ENCODE measurements at regions not wholly inside any gene's neighbourhood (a gene's known extent, or its start where the extent isn't known, plus 50 kb on each side); places are given as distances from the start of the nearest gene placed in this dataset.

DNA sequence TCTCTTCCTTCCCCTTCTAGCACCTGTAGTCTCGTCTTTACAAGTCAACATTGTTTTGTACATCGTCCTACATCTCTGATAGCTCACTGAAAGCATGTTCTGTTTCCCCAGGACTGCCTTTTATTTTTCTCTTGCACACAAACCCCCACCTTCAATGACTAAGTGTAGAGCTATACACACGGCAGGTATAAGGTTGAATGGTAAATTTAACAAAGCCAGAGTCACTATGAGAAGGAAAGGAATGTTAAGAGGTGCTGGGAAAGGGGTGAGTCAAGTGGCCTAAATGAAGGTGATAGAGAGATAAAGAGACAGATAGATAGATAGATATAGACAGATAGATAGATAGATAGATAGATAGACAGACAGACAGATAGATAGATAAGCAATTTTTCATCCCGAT is 134.3 kb upstream of the ATP1B1 start:
- DNase-seq: no peak

DNA sequence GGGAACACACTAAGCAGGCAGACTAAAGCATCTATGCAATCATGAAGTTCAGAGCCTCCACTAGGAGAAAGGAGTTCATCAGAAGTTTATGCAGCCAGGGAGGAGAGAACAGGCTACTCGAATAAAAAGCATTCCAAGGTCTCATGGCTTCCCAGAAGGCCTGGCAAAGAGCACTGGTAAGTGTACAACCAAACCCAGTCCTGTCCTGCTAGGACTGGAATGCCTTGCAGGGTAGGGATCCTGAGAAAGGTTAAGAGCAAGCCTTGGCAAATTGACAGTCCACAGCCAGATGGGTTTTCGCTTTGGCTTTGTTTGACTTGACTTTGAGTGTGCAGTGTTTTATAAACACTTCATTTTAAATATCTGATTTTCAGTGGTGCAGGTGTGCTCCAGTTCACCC is 133.6 kb upstream of the ATP1B1 start:
- DNase-seq: peak; percentile 91

DNA sequence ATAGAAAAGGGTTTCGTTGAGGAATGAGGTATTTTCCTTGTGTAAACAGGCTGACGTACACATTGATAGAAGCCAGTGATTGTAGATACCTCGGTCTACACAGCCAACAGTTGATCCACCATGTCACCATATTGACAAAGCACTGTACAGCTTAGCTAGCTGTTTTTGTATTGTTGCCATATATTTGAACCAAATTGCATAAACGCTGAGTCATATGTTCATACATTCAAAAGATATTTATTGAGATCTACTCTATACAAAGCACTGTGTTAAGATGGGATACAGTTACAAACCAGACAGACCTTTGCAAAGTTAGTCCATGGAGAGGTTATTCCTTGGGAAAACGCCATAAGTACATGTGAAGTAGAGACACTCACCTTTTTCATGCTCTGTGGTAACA is 132.4 kb upstream of the ATP1B1 start:
- no peak for DNase-seq

DNA sequence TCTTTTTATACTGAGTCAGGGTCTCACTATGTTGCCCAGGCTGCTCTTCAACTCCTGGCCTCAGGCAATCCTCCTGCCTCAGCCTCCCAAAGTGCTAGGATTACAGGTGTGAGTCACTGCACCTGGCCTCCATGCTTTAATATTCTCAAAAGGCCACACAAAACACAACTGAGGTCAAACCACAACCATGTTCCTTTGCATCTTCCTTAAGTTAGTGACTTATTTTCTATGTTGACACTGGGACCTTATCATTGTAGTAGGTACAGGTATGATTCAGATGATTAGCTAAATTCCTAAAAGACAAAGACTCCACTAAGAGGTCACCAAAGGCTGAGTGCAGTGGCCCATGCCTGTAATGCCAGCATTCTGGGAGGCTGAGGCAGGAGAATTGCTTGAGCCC is 131.9 kb upstream of the ATP1B1 start:
- no peak for DNase-seq

DNA sequence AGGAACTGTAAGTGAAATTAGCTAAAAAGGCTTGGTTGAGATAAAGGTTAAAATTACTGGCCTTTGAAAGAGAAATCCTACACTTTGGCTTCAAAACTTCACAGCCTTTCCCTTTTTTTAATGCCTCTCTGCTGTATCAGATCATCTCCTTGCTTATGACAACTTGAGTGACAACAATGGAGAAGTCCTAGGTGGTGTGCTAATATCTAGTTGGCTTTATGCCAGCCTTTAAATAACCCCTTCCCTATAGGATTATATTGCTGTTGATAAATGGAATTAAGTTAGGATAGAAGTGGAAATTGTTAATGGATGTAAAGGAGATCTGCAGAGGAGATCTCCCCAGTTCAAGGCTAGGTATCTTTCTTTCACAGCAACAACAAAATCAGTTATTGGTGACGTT is 130.2 kb upstream of the ATP1B1 start:
- DNase-seq: no peak

DNA sequence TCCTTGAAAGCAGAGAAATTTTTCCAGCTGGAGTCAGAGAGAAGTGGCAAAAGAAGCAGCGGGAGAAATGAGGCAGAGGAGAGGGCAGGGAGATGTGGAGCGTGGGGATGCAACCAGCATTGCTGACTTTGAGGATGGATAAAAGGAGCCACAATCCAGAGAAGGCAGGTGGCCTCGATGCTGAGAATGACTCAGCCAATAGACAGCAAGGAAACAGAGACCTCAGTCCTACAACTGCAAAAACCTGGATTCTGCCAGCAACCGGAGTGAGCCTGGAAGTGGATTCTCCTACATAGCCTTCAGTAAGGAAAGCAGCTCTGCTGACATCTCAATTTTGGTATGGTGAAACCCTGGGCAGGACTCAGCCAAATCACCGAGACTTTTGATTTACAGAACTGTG is 128.9 kb upstream of the ATP1B1 start:
- no peak for DNase-seq

DNA sequence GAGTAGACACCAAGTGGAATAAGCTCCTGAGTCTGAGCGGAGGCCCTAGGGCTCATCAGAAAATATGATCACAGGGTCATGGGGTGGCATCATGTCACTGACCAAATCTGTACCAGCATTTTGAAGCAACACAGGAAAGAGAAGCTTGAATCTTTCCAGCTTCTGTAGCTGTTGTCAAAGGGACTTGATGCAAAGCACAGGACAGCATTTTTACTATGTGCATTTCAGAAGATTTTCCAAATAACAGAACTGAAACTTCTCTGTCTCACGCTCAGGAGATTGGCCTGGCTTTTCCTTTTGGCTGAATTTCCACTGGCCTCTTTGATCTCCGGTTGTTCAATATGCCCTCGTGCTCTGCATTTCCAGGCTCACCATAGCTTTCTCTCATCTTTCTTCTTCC is 127.2 kb upstream of the ATP1B1 start:
- no peak for DNase-seq

DNA sequence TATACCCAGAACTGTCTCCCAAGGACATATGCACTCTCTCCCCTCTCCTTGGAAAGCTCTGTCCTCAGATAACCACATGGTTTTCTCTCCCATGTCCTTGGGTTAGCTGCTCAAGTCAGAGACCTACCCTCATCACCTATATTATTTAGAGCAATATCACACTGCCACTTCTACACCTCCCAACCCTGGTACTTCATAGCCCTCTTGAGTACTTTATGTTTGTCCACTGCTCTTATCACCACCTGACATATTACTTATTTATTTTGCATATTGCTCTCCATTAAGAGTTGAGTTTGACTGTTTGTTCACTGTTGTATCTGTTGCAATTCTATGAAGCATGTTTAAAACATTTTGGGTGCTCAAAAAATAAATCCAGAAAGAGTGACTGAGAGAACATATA is 126.3 kb upstream of the ATP1B1 start:
- DNase-seq: no peak

DNA sequence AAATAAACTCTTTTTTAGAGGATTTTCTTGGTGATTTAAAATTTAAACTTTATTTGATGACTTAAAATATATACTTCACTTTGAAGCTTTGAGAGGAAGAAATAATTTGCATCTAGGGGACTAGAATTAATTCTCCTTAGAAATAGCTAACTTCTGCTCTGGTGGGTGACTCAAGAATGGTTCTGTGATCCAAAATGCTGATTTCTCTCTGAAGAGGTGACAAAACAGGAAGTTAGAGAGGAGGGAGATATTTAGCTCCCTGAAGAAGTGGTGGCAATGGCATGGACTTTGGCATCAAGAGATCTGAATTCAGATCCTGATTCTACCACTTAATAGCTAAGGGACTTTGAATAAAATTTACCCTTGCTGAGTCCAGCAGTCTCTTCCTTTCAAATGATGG is 125.8 kb upstream of the ATP1B1 start:
- no peak for DNase-seq

DNA sequence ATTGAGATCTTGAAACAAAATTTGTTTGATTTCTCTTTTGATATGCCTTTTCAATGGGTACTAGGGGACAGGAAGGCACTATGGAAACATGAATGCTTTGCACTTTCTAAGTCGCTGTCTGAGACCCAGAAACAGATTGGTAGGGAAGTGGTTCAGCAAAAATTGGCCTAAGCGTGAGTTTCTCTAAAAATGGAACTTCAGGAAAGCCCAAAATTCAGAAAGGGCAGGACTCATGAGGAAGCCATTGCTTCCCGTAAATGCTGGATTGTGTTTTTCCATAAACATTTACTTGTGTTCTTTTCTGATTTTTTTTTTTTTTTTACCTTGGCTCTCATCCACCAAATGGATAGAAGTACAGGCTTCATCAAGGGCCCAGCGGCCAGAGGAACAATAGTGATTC is 123.7 kb upstream of the ATP1B1 start:
- no peak for DNase-seq

DNA sequence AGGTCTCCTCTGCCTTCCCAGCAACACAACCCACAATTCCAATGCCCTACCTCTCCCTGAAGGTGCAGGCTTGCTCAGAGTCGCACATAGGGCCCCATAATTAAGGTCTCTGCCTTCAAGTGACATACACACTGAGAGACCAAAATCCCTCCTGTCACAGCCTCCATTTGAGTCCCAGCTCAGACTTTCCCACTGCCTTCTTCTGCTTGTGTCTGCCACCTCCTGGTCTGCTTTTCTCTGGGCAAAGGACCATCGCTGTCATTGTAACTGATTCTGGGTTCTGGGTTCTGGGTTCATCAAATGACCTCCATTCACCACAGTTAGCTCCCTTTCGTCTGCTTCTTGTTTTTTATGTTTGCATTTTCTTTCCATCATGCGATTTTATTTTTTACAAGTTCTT is 119.2 kb upstream of the ATP1B1 start:
- DNase-seq: no peak

DNA sequence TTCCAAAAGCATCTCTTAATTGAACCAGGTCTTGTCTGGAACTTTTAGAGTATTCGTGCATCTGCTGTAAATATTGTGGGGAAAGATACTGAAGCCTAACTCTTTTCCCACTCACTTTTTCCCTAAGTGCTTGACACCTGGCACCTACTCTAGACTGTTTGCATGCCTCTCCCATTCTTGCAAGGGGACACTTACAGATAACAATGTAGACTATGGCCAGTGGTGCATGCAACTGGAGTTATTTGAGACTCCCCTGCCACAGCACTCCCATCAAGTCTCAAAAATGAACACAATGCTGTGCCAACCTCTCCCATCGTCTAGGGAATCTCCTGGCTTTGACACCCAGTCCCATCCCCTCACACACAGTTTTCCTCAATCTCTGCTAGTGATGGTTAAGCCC is 118.6 kb upstream of the ATP1B1 start:
- no peak for DNase-seq

DNA sequence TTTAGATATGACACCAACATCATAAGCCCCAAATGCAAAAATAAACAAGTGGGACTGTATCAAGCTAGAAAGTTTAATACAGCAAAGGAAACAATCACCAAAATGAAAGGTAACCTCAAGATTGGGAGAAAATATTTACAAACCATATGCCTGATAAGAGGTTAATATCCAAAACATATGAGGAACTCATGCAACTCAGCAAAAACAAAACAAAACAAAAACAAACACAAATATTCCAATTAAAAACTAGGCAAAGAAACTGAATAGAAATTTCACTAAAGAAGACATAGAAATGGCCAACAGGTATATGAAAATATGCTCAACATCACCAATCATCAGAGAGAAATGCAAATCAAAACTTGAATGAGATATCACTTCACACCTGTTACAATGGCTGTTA is 116.5 kb upstream of the ATP1B1 start:
- DNase-seq: no peak

DNA sequence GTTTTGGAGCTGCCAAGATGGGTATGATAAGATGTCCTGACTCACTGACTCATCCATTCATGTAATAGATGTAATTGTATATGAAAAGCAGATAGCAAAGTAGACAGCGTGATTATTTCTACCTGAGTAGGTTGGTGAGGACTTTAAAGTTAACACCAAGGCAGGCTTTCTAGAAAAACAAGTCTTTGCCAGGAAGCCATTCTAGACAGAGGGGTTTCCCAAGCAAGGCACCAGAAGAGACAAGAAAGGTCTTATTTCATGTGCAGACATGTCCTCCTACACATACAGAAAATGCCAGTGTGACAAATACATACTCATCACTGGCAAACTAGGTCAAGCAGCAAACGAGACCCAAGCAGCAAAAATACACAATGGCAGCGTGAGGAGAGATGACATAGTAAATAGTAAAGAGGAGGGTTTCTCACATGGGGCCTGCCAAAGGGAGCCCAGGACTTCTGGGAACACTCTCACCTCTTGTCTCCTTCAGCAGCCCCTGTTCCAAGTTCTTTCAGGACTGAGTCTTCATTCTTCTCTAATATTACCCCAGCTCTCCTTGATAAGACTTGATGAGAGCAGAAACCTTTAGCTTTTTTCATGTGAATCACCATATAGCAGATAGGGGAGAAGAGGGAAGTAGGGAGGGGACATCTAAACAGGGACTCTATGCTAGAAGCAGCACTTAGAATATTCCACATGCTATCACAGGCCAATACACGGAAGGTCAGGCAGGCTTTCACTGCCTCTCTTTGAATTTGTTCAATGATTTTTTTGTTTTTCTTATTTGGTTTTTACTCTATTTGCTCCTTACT is 114.6 kb upstream of the ATP1B1 start:
- no peak for DNase-seq

DNA sequence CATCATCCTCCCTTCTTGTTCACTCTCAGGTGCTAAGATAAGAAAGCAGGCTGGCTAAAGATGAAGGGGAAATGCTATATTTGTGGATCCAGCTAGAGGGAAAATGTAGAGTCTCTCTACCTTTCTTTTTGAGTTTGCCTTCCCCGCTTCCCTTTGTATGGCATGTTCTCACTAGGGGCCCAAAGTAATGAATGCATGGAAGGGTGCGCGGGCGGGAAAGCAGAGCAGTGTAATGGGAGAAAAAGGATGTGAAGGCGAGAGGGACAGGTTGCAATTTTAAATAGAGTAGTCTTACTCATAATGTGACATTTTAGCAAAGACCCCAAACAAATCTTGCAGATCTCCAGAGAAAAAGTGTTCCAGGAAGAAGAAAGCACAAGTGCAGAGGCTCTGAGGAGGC is 105.1 kb upstream of the ATP1B1 start:
- DNase-seq: no peak

DNA sequence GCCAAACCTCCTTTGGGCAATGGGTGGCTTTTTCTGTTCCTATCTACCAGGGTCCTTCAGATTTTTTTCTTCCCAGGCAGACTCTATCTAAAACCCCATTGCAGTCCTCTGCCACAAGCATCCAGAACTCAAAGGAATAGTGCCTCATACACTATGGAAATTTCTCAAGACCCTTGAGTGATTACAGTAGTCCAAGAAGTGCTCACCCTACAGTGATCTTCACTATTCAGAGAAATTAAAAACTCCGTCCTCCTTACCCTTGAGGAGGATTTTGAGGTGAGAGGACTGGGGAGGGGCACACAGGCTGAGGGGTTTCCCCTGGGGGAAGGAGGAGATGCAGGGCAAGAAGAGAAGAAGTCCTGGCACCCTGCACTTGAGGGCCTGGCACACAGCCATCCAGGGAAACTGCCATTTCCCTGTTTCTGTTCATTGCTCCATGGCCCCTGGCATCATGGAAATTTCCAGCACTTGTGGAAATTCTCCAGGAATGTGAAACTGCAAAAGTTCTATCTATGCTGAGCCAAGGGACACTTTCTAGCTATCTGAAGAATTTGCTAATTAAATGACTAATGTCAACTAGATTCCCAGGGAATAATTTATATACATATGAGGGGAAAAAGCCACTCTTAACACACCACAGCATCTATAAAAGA is 102.5 kb upstream of the ATP1B1 start:
- no peak for DNase-seq

DNA sequence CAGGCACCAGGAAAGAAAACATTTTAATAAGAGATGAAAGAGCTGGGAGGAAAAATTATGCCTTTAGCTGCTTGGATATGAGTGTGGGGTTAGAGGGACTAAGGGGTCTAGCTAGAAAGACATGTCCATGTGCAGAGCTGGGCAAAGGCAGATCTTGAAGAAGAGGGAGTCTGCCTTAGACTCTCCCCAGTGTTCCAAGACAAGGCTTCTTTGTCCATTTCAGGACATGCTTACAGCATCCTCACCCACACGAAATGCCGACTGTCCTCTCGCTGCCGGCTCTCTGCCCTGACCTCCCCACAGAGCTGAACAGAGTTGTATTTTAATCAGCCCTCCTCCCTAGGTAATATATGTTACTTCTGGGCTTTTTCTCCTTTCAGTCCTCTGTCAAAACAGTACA is 100.7 kb upstream of the ATP1B1 start:
- DNase-seq: no peak

DNA sequence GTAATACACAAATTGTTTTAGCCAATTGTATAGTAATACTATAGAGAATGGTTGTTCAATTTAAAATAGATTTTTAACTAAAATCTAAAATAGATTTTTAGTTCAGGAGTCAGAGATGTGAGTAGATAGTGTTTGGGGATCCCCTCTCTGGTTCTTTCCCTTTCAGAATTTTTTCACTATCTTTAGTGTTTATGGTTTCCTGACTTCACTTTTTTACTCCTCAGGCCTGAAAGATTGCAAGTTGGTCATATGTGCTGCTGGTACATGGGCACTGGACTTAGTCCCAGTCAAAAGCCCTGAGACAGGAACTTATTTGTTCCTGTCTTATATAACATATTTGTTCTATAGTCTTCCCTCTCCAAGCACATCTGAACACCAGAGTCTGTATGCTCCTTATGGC is 96.8 kb upstream of the ATP1B1 start:
- DNase-seq: no peak

DNA sequence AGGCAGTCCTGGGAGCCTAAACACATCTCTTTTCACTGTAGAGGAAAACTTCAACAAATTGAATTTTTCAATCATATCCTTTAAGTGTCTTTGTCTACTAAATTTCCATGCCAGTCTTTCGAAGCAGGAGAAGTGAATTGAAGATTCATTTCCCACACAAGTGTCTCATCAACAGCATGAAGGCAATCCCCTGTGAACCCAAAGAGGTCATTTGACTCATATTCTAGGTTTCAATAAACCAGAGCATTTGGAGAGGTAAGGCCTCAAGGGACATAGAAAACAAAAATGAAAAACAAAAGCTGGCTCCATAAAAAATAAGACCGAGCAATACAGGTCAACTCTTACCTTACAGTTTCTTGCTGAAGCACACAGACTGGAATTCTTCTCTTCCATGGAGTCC is 94.1 kb upstream of the ATP1B1 start:
- DNase-seq: no peak

DNA sequence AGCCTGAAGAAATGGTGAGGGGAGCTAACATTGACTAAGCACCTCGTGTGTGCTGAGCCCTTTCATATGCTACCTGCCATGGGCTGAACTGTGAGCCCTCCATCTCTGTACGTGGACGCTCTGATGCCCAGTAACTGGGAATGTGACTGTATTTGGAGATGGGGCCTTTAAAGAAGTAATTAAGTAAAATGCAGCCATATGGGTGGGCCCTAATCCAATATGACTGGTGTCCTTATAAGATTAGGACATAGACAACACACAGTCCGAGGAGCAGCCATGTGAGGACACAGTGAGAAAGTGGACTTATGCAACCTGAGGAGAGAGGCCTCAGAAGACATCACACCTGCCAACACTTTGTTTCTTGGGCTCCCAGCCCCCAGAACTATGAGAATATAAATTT is 92.7 kb upstream of the ATP1B1 start:
- DNase-seq: no peak

DNA sequence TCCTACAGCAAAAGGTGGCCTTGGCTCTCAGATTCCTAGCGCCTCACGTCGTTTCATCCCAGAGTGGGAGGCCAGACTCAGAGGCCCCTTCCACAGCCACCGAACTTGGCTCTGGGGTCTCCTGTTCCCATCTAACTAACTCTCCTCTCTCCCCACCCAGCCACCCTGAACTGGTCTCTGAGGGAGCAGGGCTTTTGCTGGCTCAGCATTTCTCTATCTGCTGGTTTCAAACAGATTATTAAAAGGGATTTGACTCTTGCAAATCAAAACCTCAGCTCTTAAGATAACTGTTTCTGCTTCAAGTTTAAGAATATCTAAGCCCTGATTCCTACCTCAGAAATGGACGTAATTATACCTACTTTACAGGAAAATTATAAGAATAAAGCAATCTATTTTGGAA is 91.0 kb upstream of the ATP1B1 start:
- DNase-seq: no peak

DNA sequence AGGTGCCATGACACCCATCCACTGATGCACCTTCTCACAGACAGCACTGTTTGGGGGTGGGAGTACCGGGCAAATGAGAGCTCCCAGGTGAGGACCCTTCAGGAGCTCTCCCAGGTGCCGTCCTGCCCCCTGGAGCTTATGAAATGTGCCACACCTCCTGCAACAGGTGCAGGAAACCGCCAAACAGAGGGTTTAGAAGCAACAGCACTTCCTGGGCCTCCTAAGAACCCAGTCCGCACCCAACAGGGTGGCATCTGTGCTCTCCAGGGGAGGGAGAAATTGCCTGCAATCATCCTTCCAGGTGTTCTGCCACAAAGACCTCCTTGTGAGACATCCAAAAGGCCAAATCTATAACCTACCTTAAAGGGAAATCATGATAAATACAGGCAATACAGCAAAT is 87.7 kb upstream of the ATP1B1 start:
- DNase-seq: no peak

DNA sequence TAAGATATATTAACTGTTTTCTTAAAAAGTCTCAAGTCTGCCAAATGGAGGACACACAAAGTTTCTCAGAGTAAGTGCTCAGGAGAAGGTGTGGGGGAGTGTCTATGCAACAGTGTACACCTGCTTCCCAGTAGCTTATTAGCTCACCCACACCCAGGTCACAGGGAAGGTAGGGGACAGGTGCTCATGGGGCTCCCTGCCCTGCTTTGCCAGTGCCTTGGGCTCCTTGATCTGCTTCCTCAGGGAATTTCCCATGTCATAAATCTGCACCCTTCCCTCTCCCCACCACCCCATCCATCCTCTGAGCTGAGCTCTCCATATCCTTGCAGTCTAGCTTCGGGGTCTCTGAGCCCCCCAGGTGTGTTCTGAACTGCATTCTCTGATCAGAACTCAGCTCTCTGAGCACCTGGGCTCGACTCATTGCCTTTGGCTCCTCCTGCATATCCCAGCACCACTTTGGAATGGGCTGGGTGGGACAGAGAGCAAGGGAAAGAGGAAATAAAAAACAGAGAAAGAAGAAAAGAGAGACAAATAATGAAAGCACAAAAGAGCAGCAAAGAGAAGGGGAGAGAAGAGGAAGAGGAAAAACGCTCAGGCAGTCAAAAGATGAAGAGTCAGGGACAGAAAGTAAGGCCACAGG is 87.0 kb upstream of the ATP1B1 start:
- DNase-seq: no peak

DNA sequence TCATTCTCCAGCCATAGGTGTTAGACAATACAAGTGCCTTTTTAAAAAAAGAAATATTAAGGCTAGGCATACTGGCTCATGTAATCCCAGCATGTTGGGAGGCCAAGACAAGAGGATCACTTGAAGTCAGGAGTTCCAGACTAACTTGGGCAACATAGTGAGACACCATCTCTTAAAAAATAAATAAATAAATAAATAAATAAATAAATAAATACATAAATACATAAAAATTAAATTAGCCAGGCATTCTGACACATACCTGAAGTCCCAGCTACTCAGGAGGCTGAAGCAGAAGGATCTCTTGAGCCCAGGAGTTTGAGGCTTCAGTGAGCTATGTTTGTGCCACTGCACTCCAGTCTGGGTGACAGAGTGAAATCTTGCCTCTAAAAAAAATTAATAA is 85.8 kb upstream of the ATP1B1 start:
- no peak for DNase-seq

DNA sequence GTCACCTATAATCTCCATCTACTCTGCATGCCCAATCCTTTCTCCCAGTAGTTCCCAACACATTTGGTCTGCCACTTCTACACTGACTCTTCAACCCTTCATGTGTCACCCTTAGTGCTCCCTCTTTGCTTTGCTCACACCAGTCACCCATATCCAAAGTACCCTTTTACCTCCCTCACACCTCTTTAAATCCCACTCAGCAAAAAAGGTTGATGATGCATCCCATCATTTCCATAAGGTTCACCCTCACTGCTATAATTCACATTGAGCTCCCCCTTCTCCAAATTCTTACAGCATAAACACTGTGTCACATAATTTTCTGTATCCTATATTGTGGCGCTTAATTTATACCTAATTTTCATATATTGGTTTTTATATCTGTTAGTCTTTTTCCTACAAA is 83.8 kb upstream of the ATP1B1 start:
- no peak for DNase-seq
